ENCODE measurements at regions not wholly inside any gene's neighbourhood (a gene's known extent, or its start where the extent isn't known, plus 50 kb on each side); places are given as distances from the start of the nearest gene placed in this dataset.
A peak's percentile ranks its signal among the peaks of the same experiment; 100 is the strongest.

GRCh38 chr15:72979791-72980190 lies 72.5 kb upstream of the NEO1 start:
- no peak for TF ChIP-seq CTCF (conservative IDR thresholded peaks at IDR 0.05; ENCODE audit: control insufficient read depth, insufficient read depth, low read depth, low read length)
- no peak for DNase-seq (ENCODE audit: low read depth)
- H3K4me3 ChIP-seq (ENCODE audit: control insufficient read depth, low read depth, low read length), result no peak overlapping the region

GRCh38 chr15:72979308-72979707 lies 73.0 kb upstream of the NEO1 start:
- no peak overlapping the region for H3K4me3 ChIP-seq (ENCODE audit: control insufficient read depth, low read depth, low read length)
- TF ChIP-seq CTCF (conservative IDR thresholded peaks at IDR 0.05; ENCODE audit: control insufficient read depth, insufficient read depth, low read depth, low read length), result no peak

GRCh38 chr15:72978223-72978622 lies 74.0 kb upstream of the NEO1 start:
- no peak for DNase-seq (ENCODE audit: low read depth)
- H3K4me3 ChIP-seq (ENCODE audit: control insufficient read depth, low read depth, low read length), result no peak overlapping the region

More at GRCh38 chr15:72979308-72979707, 73.0 kb upstream of the NEO1 start:
- no peak for DNase-seq (ENCODE audit: low read depth)

GRCh38 chr15:72972362-72972761 lies 79.9 kb upstream of the NEO1 start:
- H3K4me3 ChIP-seq (ENCODE audit: control insufficient read depth, low read depth, low read length), result no peak overlapping the region
- no peak for TF ChIP-seq CTCF (conservative IDR thresholded peaks at IDR 0.05; ENCODE audit: control insufficient read depth, insufficient read depth, low read depth, low read length)
- DNase-seq (ENCODE audit: low read depth), result no peak

More at GRCh38 chr15:72978223-72978622, 74.0 kb upstream of the NEO1 start:
- TF ChIP-seq CTCF (conservative IDR thresholded peaks at IDR 0.05; ENCODE audit: control insufficient read depth, insufficient read depth, low read depth, low read length), result no peak

GRCh38 chr15:72971766-72972165 lies 80.5 kb upstream of the NEO1 start:
- no peak for DNase-seq (ENCODE audit: low read depth)
- no peak overlapping the region for H3K4me3 ChIP-seq (ENCODE audit: control insufficient read depth, low read depth, low read length)
- TF ChIP-seq CTCF (conservative IDR thresholded peaks at IDR 0.05; ENCODE audit: control insufficient read depth, insufficient read depth, low read depth, low read length), result no peak

GRCh38 chr15:72970933-72971760 lies 81.1 kb upstream of the NEO1 start:
- H3K4me3 ChIP-seq (ENCODE audit: control insufficient read depth, low read depth, low read length), result no peak overlapping the region
- peak; percentile 39 for DNase-seq (ENCODE audit: low read depth)
- no peak for TF ChIP-seq CTCF (conservative IDR thresholded peaks at IDR 0.05; ENCODE audit: control insufficient read depth, insufficient read depth, low read depth, low read length)
